ENCODE measurements at regions not wholly inside any gene's neighbourhood (a gene's known extent, or its start where the extent isn't known, plus 50 kb on each side); places are given as distances from the start of the nearest gene placed in this dataset.
"Not testable (repeated sequence)": the region's sequence is repeated elsewhere in the genome, so short reads cannot be mapped to it uniquely, and the experiment has no call there.

DNA sequence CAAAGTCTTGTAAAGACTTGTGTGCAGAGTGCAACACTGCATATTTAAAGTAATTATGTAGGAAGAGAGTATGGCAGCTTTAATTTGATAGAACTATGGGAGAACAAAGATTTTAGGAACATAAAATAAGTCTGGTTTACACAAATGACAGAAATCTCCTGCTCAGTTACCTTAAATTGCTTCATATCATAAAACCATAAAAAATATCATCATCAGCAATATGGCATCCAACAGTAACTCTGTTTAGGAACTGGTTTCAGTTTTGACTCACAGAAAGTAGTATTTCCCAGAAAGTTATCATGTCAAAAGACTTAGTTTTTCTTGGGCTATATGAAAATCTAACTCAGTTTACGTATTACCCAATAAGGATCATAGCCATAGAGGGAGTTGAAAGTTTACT is 292.1 kb upstream of the PMFBP1 start:
- Mint-ChIP-seq H3K4me3 (no peak overlapping the region), H3K27ac (no peak overlapping the region), H3K9me3 (no peaks in the 10 kb centered on the region), H3K4me1 (ENCODE audit: low read depth) (no peaks in the 10 kb centered on the region), H3K27me3 (ENCODE audit: low read depth) (no peaks in the 10 kb centered on the region), H3K36me3 (ENCODE audit: low read depth) (no peaks in the 10 kb centered on the region)
- no peak for DNase-seq (ENCODE audit: low spot score)

DNA sequence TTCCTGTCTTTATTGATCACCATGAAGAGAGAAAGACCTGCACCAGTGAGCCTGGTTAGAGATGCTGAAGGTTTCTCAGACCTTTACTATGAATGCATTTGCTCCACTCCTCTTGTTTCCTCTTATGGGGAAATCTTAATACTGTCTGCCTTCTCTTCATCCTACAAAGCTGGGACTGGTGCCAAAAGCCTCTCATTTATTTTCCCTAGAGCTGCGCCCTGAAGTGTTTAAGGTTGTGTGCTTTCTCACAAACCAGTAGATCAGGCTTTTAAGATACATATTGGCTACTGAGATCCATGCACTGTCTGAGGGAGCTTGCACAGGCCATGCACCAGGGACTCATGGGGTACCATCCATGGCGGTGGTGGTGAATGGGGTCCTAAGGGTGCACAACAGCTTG is 286.1 kb upstream of the PMFBP1 start:
- Mint-ChIP-seq H3K9me3 (peaks cover 8% of the 10 kb centered on the region), H3K36me3 (ENCODE audit: low read depth) (no peaks in the 10 kb centered on the region), H3K27me3 (ENCODE audit: low read depth) (no peaks in the 10 kb centered on the region), H3K4me3 (no peak overlapping the region), H3K27ac (no peak overlapping the region), H3K4me1 (ENCODE audit: low read depth) (no peaks in the 10 kb centered on the region)
- no peak for DNase-seq (ENCODE audit: low spot score)

DNA sequence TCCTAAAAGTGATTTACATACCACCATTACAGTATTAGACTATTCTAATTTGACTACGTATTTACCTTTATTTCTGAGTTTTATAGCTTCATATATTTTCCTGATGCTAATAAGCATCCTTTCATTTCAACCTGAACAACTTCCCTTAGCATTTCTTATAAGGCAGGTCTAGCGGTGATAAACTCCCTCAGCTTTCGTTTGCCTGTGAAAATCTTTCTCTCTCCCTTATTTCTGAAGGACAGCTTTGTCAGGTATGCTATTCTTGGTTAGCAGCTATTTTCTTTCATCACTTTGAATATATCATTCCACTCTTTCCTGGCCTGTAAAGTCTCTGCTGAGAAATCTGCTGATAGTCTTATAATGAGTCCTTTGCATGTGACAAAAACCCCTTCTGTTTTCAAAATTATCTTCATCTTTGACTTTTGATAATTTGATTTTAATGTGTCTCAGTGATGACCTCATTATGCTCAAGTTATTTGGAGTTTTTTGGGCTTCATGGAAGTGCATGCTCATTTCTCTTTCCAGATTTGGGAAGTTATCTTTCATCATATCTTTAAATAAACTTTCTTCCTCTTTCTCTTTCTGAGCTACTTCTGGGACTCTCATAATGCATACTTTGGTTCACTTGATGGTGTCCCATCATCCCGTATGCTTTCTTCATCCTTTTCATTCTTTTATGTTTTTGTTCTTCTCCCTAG is 285.4 kb upstream of the PMFBP1 start:
- no peaks in the 10 kb centered on the region for H3K27me3 Mint-ChIP-seq (ENCODE audit: low read depth)
- H3K4me3 Mint-ChIP-seq = no peak overlapping the region
- no peak overlapping the region for H3K27ac Mint-ChIP-seq
- no peaks in the 10 kb centered on the region for H3K4me1 Mint-ChIP-seq (ENCODE audit: low read depth)
- H3K36me3 Mint-ChIP-seq (ENCODE audit: low read depth) = no peaks in the 10 kb centered on the region
- no peak for DNase-seq (ENCODE audit: low spot score)
- H3K9me3 Mint-ChIP-seq = peaks cover 8% of the 10 kb centered on the region

DNA sequence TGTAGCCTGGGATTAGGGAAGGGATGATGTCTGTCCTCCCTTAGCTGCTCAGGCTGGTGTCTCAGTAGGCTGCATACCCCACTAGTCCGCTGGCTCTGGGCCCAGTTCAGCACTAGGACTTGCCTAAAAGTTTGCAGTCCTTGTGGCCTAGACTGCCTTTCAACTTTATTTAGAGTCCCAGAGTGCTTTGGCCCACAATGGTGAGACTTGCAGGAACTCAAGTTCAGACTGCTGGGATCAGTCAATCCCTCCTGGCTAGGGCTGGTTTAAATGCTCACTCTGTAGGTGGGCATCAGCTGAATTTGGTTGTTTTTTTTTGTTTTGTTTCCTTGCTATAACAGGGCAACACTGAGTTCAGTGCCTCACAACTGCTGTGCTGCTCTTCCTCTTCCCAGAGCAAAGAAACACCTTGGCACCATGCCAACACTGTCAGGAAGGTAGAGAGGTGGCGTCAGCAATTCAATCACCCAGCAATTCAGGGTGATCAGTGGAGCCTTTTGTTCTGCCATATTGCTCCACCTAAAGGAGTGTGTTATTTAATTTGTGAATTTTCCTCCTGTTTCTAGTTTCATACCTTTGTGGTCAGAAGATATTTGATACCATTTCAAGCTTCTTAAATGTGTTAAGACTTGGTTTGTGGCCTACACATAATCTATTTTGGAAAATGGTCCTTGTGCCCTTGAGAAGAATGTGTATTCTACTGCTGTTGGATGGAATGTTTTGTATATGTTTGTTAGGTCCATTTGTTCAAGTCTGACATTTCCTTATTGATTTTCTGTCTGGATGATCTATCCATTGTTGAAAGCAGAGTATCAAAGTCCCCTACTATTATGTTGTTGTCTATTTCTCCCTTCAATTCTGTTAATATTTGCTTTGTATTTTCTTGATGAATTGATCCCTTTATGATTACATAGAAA is 284.0 kb upstream of the PMFBP1 start:
- no peak overlapping the region for H3K4me3 Mint-ChIP-seq
- no peaks in the 10 kb centered on the region for H3K27me3 Mint-ChIP-seq (ENCODE audit: low read depth)
- peaks cover 18% of the 10 kb centered on the region for H3K9me3 Mint-ChIP-seq
- H3K4me1 Mint-ChIP-seq (ENCODE audit: low read depth) = no peaks in the 10 kb centered on the region
- DNase-seq (ENCODE audit: low spot score) = no peak
- H3K36me3 Mint-ChIP-seq (ENCODE audit: low read depth) = no peaks in the 10 kb centered on the region
- no peak overlapping the region for H3K27ac Mint-ChIP-seq

DNA sequence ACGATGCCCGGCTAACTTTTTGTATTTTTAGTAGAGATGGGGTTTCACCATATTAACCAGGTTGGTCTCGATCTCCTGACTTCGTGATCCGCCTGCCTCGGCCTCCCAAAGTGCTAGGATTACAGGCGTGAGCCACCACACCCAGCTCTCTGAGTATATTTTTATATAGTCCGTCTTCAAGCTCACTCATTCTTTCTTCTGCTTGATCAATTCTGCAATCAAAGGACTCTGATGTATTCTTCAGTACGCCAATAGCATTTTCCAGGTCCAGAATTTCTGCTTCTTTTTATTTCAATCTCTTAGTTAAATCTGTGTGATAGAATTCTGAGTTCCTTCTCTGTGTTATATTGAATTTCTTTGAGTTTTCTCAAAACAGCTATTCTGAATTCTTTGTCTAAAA is 281.9 kb upstream of the PMFBP1 start:
- H3K9me3 Mint-ChIP-seq = peaks cover 18% of the 10 kb centered on the region
- not testable (repeated sequence) for H3K4me3 Mint-ChIP-seq; H3K36me3 Mint-ChIP-seq (ENCODE audit: low read depth); H3K27me3 Mint-ChIP-seq (ENCODE audit: low read depth); DNase-seq (ENCODE audit: low spot score); H3K27ac Mint-ChIP-seq; H3K4me1 Mint-ChIP-seq (ENCODE audit: low read depth)

DNA sequence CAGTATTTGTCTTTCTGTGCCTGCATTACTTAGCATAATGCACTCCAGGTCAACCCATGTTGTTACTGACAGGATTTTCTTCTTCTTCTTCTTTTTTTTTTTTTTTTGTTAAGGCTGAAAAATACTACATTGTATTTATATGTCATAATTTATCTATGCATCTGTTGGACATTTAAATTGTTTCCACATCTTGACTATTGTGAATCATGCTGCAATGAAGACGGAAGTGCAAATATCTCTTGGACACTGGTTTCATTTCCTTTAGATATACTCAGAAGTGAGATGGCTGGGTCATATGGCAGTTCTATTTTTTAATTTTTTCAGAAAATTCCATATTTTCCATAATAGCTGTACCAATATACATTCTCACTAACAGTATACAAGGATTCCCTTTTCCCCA is 272.7 kb upstream of the PMFBP1 start:
- no peaks in the 10 kb centered on the region for H3K27me3 Mint-ChIP-seq (ENCODE audit: low read depth)
- H3K27ac Mint-ChIP-seq = no peak overlapping the region
- no peaks in the 10 kb centered on the region for H3K9me3 Mint-ChIP-seq
- no peaks in the 10 kb centered on the region for H3K4me1 Mint-ChIP-seq (ENCODE audit: low read depth)
- DNase-seq (ENCODE audit: low spot score) = no peak
- H3K4me3 Mint-ChIP-seq = no peak overlapping the region
- H3K36me3 Mint-ChIP-seq (ENCODE audit: low read depth) = no peaks in the 10 kb centered on the region

DNA sequence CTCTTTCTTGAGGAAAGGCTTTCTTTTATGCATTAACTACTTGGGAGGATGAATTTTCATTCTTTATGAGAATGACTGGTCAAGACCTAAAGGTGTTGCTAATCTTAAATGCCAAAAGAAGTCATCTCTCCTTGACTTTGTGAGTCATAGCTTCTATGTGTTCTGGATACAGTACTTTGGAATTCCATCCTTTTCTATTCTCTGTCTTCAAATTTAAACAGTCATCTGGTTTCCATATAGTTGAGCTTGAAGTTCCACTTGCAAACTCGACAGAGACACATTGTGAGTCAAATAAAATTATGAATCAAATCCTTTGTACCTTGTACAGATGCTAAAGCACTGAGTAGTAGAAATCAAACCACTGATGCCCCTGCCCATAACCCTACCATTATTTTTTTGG is 271.9 kb upstream of the PMFBP1 start:
- H3K27ac Mint-ChIP-seq = no peak overlapping the region
- H3K9me3 Mint-ChIP-seq = no peaks in the 10 kb centered on the region
- no peaks in the 10 kb centered on the region for H3K36me3 Mint-ChIP-seq (ENCODE audit: low read depth)
- H3K4me3 Mint-ChIP-seq = no peak overlapping the region
- H3K27me3 Mint-ChIP-seq (ENCODE audit: low read depth) = no peaks in the 10 kb centered on the region
- no peaks in the 10 kb centered on the region for H3K4me1 Mint-ChIP-seq (ENCODE audit: low read depth)
- DNase-seq (ENCODE audit: low spot score) = no peak

DNA sequence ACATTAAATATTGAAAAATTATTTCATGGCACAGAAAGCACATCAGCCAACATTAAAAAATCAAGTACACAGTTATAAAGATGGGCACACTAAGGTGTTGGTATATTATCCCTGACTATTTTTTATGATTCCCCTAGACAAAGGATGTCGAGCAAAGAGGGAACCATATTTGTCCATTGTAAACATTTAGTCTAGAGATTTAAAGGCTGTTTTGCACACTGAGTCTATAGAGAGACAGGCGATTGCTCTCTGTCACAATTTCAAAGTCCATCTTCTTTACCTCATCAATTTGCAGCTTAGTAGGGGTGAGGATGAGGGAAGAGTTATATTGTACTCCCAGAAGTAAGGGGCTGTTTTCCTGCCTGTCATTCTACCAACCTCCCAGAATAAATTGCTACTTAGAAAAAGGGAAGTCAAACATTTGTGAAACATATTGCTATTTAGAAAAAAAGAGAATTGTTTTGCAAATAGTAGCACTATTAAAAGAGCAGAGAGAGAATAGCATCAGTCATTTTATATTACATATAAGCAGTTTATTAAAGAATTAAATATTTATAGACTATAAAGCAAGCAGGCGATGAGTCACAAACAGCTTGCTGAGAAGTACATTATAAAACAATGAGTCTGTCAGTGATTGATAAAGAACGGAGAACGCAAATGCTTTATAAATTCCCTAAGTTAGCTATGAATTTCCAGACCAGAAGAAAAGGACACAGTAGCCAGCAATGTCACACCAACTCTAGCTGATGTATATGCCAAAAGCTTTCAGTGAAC is 270.6 kb upstream of the PMFBP1 start:
- Mint-ChIP-seq H3K4me3 (no peak overlapping the region), H3K27me3 (ENCODE audit: low read depth) (no peaks in the 10 kb centered on the region), H3K36me3 (ENCODE audit: low read depth) (no peaks in the 10 kb centered on the region), H3K4me1 (ENCODE audit: low read depth) (no peaks in the 10 kb centered on the region), H3K27ac (no peak overlapping the region), H3K9me3 (no peaks in the 10 kb centered on the region)
- DNase-seq (ENCODE audit: low spot score) = no peak

DNA sequence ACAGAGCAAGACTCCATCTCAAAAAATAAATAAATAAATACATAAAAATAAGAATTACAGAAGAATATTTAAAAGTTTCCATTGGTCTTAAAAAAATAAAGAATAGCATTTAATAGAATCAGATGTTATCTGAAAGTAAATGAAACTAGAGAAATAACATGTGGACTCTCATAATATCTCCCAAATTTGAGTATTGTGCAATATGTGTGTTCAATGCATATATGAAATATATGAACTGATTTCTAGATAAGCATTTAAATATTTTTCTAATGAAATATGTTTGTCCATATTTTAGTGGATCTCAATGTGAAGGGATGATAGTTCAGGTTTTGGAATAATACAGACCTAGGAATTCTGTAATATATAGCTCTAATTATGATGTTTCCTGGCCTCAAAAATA is 265.9 kb upstream of the PMFBP1 start:
- Mint-ChIP-seq H3K4me1 (ENCODE audit: low read depth) (no peaks in the 10 kb centered on the region), H3K36me3 (ENCODE audit: low read depth) (no peaks in the 10 kb centered on the region)

DNA sequence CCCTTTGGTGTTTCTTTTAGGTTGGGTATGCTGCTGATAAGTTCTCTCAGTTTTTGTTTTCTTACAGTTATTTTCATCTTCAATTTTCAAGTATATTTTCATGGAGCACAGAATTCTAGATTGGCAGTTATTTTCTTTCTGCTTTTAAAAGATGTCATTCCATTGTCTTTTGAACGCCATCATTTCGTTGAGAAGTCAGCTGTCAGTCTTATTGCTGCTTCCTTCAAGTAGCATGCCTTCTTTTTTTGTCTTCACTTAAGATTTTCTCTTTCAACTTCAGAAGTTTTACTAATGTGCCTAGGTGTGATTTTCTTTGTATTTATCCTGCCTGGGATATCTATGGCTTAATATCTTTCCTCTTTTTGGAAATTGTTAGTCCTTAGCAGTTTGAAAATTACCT is 262.2 kb upstream of the PMFBP1 start:
- H3K36me3 Mint-ChIP-seq (ENCODE audit: low read depth) = no peaks in the 10 kb centered on the region
- no peak overlapping the region for H3K27ac Mint-ChIP-seq
- H3K4me3 Mint-ChIP-seq = no peak overlapping the region
- no peaks in the 10 kb centered on the region for H3K27me3 Mint-ChIP-seq (ENCODE audit: low read depth)
- H3K9me3 Mint-ChIP-seq = peaks cover 31% of the 10 kb centered on the region
- H3K4me1 Mint-ChIP-seq (ENCODE audit: low read depth) = no peaks in the 10 kb centered on the region
- DNase-seq (ENCODE audit: low spot score) = no peak

More for the DNA sequence above, 265.9 kb upstream of the PMFBP1 start:
- no peak overlapping the region for H3K4me3 Mint-ChIP-seq
- H3K9me3 Mint-ChIP-seq = peaks cover 31% of the 10 kb centered on the region
- H3K27me3 Mint-ChIP-seq (ENCODE audit: low read depth) = no peaks in the 10 kb centered on the region
- H3K27ac Mint-ChIP-seq = no peak overlapping the region
- DNase-seq (ENCODE audit: low spot score) = no peak

DNA sequence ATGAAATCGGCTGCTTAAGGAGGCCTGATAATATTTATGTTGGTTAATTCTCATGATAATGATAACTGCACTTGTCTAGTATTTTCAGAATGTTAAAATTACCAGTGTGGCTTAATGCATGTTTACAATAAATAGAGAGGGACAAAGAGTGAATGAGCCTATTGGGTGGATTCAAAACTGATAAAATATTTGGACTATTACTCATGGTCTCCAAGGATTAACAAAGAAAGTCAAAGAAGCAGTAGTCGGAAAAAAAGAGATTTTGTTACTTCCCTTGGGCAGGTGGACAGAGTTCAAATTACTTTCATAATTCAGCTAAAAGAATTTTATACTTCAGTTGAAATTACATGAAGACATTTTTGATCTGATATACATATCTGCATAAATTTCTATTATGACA is 258.2 kb upstream of the PMFBP1 start:
- no peak overlapping the region for H3K4me3 Mint-ChIP-seq
- no peaks in the 10 kb centered on the region for H3K36me3 Mint-ChIP-seq (ENCODE audit: low read depth)
- H3K27me3 Mint-ChIP-seq (ENCODE audit: low read depth) = no peaks in the 10 kb centered on the region
- H3K4me1 Mint-ChIP-seq (ENCODE audit: low read depth) = no peaks in the 10 kb centered on the region
- no peak for DNase-seq (ENCODE audit: low spot score)
- H3K9me3 Mint-ChIP-seq = peaks cover 21% of the 10 kb centered on the region
- H3K27ac Mint-ChIP-seq = no peak overlapping the region

DNA sequence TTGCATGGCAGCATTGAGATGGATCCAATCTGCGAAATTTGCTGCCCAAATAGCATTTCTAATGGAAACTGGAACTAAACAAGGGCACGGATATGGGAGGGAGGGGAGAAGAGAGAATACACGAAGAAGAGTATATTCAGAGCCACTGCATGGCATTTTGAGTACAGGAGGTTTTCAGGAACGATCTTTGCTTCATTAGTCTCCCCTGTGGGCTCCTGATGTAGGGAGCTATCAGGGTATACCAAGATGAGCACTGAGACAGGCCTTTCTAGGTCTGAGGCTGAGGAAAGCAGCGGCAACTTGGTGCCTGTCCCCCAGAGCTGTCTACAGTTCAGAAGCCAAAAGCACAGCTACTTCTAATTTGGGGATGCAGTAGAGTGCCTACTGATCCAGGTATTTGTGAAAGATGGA is 257.7 kb upstream of the PMFBP1 start:
- peaks cover 16% of the 10 kb centered on the region for H3K9me3 Mint-ChIP-seq
- no peaks in the 10 kb centered on the region for H3K27me3 Mint-ChIP-seq (ENCODE audit: low read depth)
- no peak for DNase-seq (ENCODE audit: low spot score)
- no peak overlapping the region for H3K27ac Mint-ChIP-seq
- no peaks in the 10 kb centered on the region for H3K4me1 Mint-ChIP-seq (ENCODE audit: low read depth)
- H3K36me3 Mint-ChIP-seq (ENCODE audit: low read depth) = no peaks in the 10 kb centered on the region
- no peak overlapping the region for H3K4me3 Mint-ChIP-seq

DNA sequence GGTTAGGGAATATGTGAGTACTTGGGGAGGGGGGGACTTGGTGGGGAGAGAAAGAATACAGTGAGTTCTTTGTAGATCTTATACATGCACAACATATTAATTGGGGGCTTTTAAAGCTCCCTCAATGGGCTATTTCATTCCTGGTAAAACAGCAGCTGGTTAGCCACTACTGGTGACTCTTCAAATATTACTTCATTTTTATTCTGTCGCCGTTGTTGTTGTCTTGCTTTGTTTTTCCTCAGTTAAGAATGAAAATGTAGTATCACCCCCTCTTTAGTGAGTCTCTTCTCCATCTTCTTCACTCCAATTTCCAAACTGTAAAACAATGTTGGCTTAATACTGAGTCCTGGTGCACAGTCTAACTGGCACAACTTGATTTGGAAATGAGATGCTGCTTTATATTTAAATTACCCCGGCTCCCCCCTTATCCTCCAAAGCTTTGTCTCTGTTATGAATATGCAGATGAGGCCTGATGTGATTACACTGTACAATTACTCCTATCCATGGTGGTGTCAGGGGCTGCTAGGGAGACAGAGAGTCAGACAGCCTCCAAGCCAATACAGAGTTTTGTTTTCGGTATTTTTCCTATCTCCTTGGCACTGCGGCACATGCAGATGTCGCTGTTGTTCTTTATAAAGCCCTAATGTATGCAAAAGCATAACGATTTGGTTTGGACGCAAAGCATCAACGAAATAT is 256.9 kb upstream of the PMFBP1 start:
- no peak for DNase-seq (ENCODE audit: low spot score)
- no peak overlapping the region for H3K27ac Mint-ChIP-seq
- no peaks in the 10 kb centered on the region for H3K27me3 Mint-ChIP-seq (ENCODE audit: low read depth)
- no peak overlapping the region for H3K4me3 Mint-ChIP-seq
- H3K36me3 Mint-ChIP-seq (ENCODE audit: low read depth) = no peaks in the 10 kb centered on the region
- no peaks in the 10 kb centered on the region for H3K4me1 Mint-ChIP-seq (ENCODE audit: low read depth)
- peaks cover 10% of the 10 kb centered on the region for H3K9me3 Mint-ChIP-seq
